ENCODE measurements at regions not wholly inside any gene's neighbourhood (a gene's known extent, or its start where the extent isn't known, plus 50 kb on each side); places are given as distances from the start of the nearest gene placed in this dataset.

DNA sequence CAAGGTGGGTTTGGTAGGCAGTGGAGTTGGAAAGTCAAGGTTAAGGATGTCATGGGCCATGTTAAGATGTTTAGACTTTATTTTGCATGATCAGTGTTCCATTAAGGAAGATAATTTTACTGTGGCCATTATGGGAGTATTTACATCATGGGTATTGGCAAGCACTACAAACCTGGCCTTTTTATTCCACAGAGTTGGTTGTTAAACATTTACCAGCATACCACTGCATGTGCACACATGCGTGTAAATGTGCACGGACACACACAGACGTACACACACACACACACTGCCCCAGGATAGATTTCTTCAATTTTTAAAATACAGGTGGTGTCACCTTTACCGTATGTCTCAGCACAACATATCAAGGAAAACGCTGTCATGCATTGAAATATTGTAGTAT is 51.4 kb upstream of the ITGA6 start:
- Histone ChIP-seq H3K9me3 (ENCODE audit: control insufficient read depth, low read depth, low read length) (no peaks in the 10 kb centered on the region), H3K36me3 (ENCODE audit: control insufficient read depth, low read depth, low read length) (no peaks in the 10 kb centered on the region), H3K27me3 (ENCODE audit: control insufficient read depth, insufficient read depth, low read length) (no peaks in the 10 kb centered on the region), H3K27ac (ENCODE audit: low read length) (no peak overlapping the region), H3K9ac (ENCODE audit: low read length) (no peak overlapping the region), H3K4me1 (ENCODE audit: control insufficient read depth, low read depth, low read length) (peaks cover 10% of the 10 kb centered on the region), H3K4me3 (ENCODE audit: low read length) (no peak overlapping the region)

DNA sequence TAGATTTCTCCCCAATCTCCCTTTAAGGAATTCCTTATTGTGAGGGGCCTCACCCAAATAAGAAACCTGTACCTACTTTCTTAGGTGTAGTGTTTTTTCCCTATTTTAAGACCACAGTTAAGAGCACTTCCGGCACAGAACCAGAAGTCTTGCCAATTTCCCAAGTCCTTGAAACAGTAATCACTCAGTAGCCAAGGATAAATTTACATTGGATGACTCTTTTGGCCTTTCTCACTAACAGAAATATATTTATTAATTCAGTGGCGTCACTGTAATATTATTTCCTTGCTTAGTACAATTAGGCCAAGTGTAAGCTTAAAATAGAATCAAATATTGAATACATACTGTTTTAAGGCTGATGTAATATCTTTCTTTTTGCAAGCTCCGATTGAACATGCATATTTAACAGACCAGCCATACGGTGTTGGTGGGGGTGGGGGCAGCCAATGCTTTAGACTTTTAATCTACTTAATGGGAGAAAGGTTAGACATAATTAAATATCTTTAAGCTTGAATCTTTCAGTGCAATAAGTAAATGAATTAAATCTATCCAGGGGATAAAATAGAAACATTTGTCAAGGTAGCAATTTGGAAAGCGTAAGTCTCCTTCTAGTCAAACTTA is 50.8 kb upstream of the ITGA6 start:
- no peaks in the 10 kb centered on the region for H3K27me3 ChIP-seq (ENCODE audit: control insufficient read depth, insufficient read depth, low read length)
- H3K4me3 ChIP-seq (ENCODE audit: low read length), result no peak overlapping the region
- no peak overlapping the region for H3K27ac ChIP-seq (ENCODE audit: low read length)
- no peaks in the 10 kb centered on the region for H3K36me3 ChIP-seq (ENCODE audit: control insufficient read depth, low read depth, low read length)
- H3K9ac ChIP-seq (ENCODE audit: low read length), result no peak overlapping the region
- H3K4me1 ChIP-seq (ENCODE audit: control insufficient read depth, low read depth, low read length), result peaks cover 15% of the 10 kb centered on the region
- H3K9me3 ChIP-seq (ENCODE audit: control insufficient read depth, low read depth, low read length), result no peaks in the 10 kb centered on the region

DNA sequence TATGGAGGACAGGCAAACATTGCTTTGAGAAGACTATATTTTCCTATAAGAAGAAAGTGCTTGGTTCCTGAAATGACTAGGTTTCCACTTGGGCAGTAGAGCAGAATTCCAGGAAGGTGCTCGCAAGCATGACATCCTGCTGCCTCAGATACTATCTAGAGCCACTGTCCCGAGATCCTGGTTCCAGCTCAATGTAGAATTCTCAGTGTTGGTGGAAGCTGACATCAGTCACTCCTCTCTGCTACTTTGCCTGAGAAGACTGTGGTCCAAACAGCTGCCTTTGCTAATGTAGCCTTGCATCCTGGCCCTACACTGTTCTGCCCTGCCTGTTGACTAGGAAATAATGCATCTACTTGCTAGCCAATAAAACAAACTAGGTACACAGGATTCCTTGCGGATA is 50.0 kb upstream of the ITGA6 start:
- no peaks in the 10 kb centered on the region for H3K36me3 ChIP-seq (ENCODE audit: control insufficient read depth, low read depth, low read length)
- no peaks in the 10 kb centered on the region for H3K27me3 ChIP-seq (ENCODE audit: control insufficient read depth, insufficient read depth, low read length)
- no peak overlapping the region for H3K9ac ChIP-seq (ENCODE audit: low read length)
- H3K4me3 ChIP-seq (ENCODE audit: low read length), result no peak overlapping the region
- peaks cover 21% of the 10 kb centered on the region for H3K4me1 ChIP-seq (ENCODE audit: control insufficient read depth, low read depth, low read length)
- no peak overlapping the region for H3K27ac ChIP-seq (ENCODE audit: low read length)
- H3K9me3 ChIP-seq (ENCODE audit: control insufficient read depth, low read depth, low read length), result no peaks in the 10 kb centered on the region

Measured in iPS-18a (cell line).